Body of pancreas (tissue), 4 donors: ENCODE measurements at regions not wholly inside any gene's neighbourhood (a gene's known extent, or its start where the extent isn't known, plus 50 kb on each side); places are given as distances from the start of the nearest gene placed in this dataset.

Experiments used
- ATAC-seq: fragments of 150-250 bp; one replicate; pipeline ENCODE4 v1.9.1; 2016
- DNase-seq, 4 donors: peaks; one replicate each; pipeline ENCODE4 v3.0.0-alpha.2; 2019
- H3K27ac ChIP-seq, 4 donors: fragments of 200-600 bp; sonication (generic); 1 replicate in 3 of 4; 2 replicates in 1 of 4; pipeline versions ENCODE4 v1.5.1 to v1.6.1; 2016 to 2019; ENCODE audit warnings: mild to moderate bottlenecking in 1 of 4, mixed read lengths in 1 of 4, moderate library complexity in 1 of 4
- H3K27me3 ChIP-seq, 2 donors: fragments of 200-600 bp; sonication (generic); one replicate each; pipeline ENCODE4 v1.6.0; 2016; ENCODE audit warnings: mild to moderate bottlenecking in 1 of 2
- H3K36me3 ChIP-seq, 2 donors: fragments of 200-600 bp; sonication (generic); replicated peaks in 1 of 2; 2 replicates each; pipeline ENCODE4 v1.5.1; 2016; ENCODE audit warnings: low read depth in 2 of 2; ENCODE audit not compliant: insufficient read depth in 1 of 2
- H3K4me1 ChIP-seq: fragments of 200-600 bp; sonication (generic); one replicate; pipeline ENCODE4 v1.6.0; 2016
- H3K4me3 ChIP-seq, 2 donors: fragments of 200-600 bp; sonication (generic); 1 replicate in 1 of 2; 2 replicates in 1 of 2; pipeline ENCODE4 v1.5.1; 2016 to 2019
- H3K9me3 ChIP-seq, 3 donors: fragments of 200-600 bp; sonication (generic); 1 replicate in 2 of 3; 2 replicates in 1 of 3; pipeline ENCODE4 v1.5.1; 2016
- POLR2A ChIP-seq, 3 donors: fragments of 450-650 bp; IDR thresholded peaks; one replicate each; pipeline ENCODE4 v1.6.1; 2016; ENCODE audit warnings: antibody characterized with exemption in 3 of 3, mild to moderate bottlenecking in 2 of 3
- WGBS, 2 donors: methylation state at CpG; one replicate each; pipeline ENCODE4 v1.1.5; 2017; 5-methylcytosine and 5-hydroxymethylcytosine counted together
- intact Hi-C: fragments of 100-400 bp; cut with DNase I; formaldehyde crosslinking; loops from one replicate; pipeline ENCODE4 v1.15.1; 2023
- TF ChIP-seq, protein P1 (sequence below), 7 experiments: fragments of 450-650 bp in 4 of 7; fragments of 200-600 bp in 3 of 7; sonication (generic) in 3 of 7; IDR thresholded peaks; one replicate each; pipeline ENCODE4 v1.5.1; 2016 to 2019; ENCODE audit warnings: antibody characterized with exemption in 7 of 7

DNA sequence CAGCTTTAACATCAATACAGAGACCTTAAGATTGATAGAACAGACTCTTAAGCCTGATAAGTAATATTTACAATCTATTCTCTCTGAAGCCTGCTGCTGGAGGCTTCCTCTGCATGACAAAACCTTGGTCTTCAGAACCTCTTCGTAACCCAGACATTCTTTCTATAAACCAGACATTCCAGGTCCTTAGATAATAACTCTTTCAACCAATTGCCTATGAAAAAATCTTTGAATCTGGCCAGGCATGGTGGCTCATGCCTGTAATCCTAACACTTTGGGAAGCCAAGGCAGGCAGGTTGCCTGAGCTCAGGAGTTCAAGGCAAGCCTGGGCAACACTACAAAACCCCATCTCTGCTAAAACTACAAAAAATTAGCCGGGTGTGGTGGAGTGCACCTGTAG, 327.8 kb downstream of the ENC1 start:
- H3K4me1 ChIP-seq, result no peaks in the 10 kb centered on the region
- no peak overlapping the region for H3K27ac ChIP-seq
- intact Hi-C loops, result no loop called here
- no peak for TF ChIP-seq POLR2A (IDR thresholded peaks at IDR 0.05)
- TF ChIP-seq, protein P1, sequence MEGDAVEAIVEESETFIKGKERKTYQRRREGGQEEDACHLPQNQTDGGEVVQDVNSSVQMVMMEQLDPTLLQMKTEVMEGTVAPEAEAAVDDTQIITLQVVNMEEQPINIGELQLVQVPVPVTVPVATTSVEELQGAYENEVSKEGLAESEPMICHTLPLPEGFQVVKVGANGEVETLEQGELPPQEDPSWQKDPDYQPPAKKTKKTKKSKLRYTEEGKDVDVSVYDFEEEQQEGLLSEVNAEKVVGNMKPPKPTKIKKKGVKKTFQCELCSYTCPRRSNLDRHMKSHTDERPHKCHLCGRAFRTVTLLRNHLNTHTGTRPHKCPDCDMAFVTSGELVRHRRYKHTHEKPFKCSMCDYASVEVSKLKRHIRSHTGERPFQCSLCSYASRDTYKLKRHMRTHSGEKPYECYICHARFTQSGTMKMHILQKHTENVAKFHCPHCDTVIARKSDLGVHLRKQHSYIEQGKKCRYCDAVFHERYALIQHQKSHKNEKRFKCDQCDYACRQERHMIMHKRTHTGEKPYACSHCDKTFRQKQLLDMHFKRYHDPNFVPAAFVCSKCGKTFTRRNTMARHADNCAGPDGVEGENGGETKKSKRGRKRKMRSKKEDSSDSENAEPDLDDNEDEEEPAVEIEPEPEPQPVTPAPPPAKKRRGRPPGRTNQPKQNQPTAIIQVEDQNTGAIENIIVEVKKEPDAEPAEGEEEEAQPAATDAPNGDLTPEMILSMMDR (IDR thresholded peaks at IDR 0.05), result no peak
- ATAC-seq (no peak), DNase-seq (no peak)
- H3K27me3 ChIP-seq, result no peaks in the 10 kb centered on the region
- H3K9me3 ChIP-seq, result no peaks in the 10 kb centered on the region
- H3K36me3 ChIP-seq, result no peaks in the 10 kb centered on the region
- no peak overlapping the region for H3K4me3 ChIP-seq
- 90% methylated on average over 1 to 2 of the region's 2 CpGs for WGBS, 2 donors

DNA sequence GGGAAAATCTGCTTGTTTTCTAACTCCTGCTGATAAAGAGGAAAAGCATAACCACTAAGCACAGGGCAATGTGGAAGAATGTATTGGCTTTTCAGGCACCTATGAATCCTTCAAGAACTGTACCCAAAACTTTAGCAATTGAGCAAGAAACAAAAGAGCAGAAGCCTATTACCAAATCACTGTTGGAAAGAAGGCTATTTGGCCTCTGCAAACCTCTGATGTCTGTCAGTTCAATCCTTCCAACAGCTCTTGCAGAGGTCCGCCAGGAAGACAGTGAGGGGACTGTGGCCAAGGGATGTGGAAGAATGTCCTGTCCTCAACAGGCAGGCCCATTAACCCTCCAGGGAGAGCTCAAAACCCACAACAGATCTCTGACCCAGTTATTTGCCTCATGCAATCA, 328.6 kb downstream of the ENC1 start:
- ATAC-seq, result peak; percentile 23
- intact Hi-C loops, result no loop called here
- 84 to 86% methylated on average over 1 of the region's 1 CpG for WGBS, 2 donors

DNA sequence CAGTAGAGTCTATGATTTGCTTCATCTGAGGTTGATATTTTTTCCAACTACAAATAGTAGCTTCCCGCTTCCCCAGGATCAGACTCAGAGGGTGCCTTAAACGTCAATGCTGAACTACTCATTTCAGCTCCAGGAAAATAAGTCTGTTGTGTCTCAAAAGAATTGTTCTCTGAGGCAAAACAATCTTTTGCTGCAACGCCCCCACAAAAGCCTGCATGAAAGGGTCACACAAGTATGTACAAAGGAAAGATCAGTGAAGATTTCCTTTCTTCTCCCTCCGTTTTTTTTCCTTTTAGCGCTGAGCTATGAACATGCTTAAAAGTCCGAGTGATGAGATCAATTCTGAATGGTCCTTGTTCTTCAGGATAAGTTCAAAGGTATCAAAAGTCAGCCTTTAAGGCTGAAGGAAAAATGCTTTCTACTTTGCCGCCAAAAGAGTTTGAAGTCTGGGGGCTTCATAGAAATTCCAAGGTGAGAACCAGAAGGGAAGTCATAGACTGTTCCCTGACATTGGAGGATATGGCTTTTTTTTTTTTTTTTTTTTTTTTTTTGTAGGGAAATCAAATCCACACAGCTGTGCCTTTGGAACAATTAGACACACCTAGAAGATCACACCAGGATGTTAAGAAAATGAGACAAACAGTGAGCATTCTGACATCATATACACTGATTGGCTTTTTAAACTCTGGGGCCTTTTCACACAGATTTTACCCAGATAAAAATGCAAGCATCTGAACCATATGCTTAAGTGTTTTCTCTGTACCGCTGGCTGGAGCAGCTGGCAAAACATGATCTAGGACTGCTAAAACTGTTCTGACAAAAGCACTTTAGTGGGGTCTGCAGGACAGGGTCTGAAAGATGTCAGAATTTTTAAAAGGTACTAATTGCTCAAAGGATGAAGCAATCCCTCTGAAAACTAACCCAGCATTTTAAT, 329.3 kb downstream of the ENC1 start:
- Histone ChIP-seq H3K27me3 (no peaks in the 10 kb centered on the region), H3K9me3 (no peaks in the 10 kb centered on the region), H3K4me3 (no peak overlapping the region), H3K27ac (no peak overlapping the region), H3K36me3 (no peaks in the 10 kb centered on the region), H3K4me1 (no peaks in the 10 kb centered on the region)
- 81 to 83% methylated on average over 8 of the region's 8 CpGs for WGBS, 2 donors
- TF ChIP-seq POLR2A (IDR thresholded peaks at IDR 0.05), result no peak
- TF ChIP-seq, protein P1 (IDR thresholded peaks at IDR 0.05), result no peak
- no peak for ATAC-seq
- DNase-seq, result no peak
- intact Hi-C loops, result no loop called here

More for the DNA sequence above, 328.6 kb downstream of the ENC1 start:
- peak in 3 of 4 donors; percentile 17 to 57 (median 31) for DNase-seq
- H3K36me3 ChIP-seq, result no peaks in the 10 kb centered on the region
- no peak overlapping the region for H3K27ac ChIP-seq
- TF ChIP-seq POLR2A (IDR thresholded peaks at IDR 0.05), result no peak
- TF ChIP-seq, protein P1 (IDR thresholded peaks at IDR 0.05), result no peak
- H3K4me1 ChIP-seq, result no peaks in the 10 kb centered on the region
- no peaks in the 10 kb centered on the region for H3K27me3 ChIP-seq
- no peak overlapping the region for H3K4me3 ChIP-seq
- no peaks in the 10 kb centered on the region for H3K9me3 ChIP-seq

DNA sequence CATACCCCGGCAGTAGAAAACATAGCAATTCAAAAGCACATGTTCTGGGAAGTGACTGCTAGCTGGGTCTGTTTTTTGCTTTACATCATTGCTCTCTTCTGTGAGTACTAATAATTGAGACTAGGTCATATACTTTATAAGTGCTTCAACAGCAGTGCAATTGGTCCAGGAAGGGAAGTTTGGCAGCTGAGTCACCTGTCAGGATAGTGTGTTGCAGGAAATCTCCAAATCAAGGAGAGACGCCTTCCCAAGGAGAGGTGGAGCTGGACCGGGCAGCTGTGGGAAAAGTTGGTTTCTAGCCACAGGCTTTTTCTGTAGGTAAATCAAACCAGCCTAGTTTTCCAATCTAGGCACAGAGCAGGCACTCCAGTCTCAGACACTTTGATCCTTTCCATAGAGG, 330.1 kb downstream of the ENC1 start:
- Histone ChIP-seq H3K36me3 (no peaks in the 10 kb centered on the region), H3K27ac (no peak overlapping the region), H3K27me3 (no peaks in the 10 kb centered on the region), H3K4me3 (no peak overlapping the region), H3K4me1 (no peaks in the 10 kb centered on the region), H3K9me3 (no peaks in the 10 kb centered on the region)
- no peak for DNase-seq
- WGBS, 2 donors, result 64 to 70% methylated on average over 3 of the region's 3 CpGs
- intact Hi-C loops, result no loop called here
- TF ChIP-seq, protein P1 (IDR thresholded peaks at IDR 0.05), result no peak
- TF ChIP-seq POLR2A (IDR thresholded peaks at IDR 0.05), result no peak
- no peak for ATAC-seq

DNA sequence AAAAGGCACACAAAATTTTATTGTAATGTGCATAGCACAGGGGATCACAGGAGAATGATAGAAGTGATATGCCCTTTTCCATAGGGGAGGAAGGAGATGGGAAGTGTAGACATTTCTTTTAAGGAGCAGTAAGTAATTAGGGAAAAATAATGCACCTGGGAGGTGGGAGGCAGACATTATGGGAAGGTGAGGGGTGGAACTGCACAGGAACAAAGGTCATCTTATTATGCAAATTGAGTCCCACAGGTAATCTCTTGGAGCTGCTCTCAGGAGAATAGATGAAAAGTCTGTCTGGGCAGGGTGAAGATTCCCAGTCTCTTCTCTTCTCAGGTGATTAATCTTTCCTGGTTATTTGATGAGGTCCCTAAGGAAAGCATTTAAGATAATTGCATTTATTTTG, 331.5 kb downstream of the ENC1 start:
- DNase-seq (no peak), ATAC-seq (no peak)
- H3K9me3 ChIP-seq, result no peaks in the 10 kb centered on the region
- H3K4me1 ChIP-seq, result no peaks in the 10 kb centered on the region
- intact Hi-C loops, result no loop called here
- no peak overlapping the region for H3K4me3 ChIP-seq
- H3K36me3 ChIP-seq, result no peaks in the 10 kb centered on the region
- no peaks in the 10 kb centered on the region for H3K27me3 ChIP-seq
- no peak for TF ChIP-seq POLR2A (IDR thresholded peaks at IDR 0.05)
- TF ChIP-seq, protein P1 (IDR thresholded peaks at IDR 0.05), result no peak
- H3K27ac ChIP-seq, result no peak overlapping the region
